OCI-LY7 (cell line): ENCODE measurements at regions not wholly inside any gene's neighbourhood (a gene's known extent, or its start where the extent isn't known, plus 50 kb on each side); places are given as distances from the start of the nearest gene placed in this dataset.

Experiments
- BruUV-seq: library from RNA; stranded (reverse); fragments of 400-500 nt; replicated peaks from 2 replicates; lab custom pipeline; 2021; lab: Mats Ljungman, UMichigan
- CTCF ChIA-PET: fragments of 300-600 bp; sonication (Branson Sonifier 250); formaldehyde crosslinking; loops from one replicate; lab custom pipeline; 2022; ENCODE audit warnings: antibody characterized with exemption; ENCODE audit not compliant: unreplicated experiment; lab: Charles Lee
- POLR2A ChIA-PET: fragments of 300-600 bp; sonication (Branson Sonifier 250); formaldehyde crosslinking; loops from one replicate; lab custom pipeline; 2022; ENCODE audit warnings: antibody characterized with exemption; lab: Charles Lee
- DNase-seq: peaks from one replicate; pipeline ENCODE4 v3.0.0-alpha.2; 2015; ENCODE audit warnings: low spot score
- H2AFZ ChIP-seq: fragments of 200-600 bp; sonication (generic), shearing (Covaris generic); 2 replicates; pipeline ENCODE4 v1.6.1; 2014; ENCODE audit warnings: mild to moderate bottlenecking, antibody characterized with exemption, low read length, moderate library complexity
- H3K27ac ChIP-seq: fragments of 200-600 bp; sonication (generic); 2 replicates; pipeline ENCODE4 v1.5.1; 2014; ENCODE audit warnings: mixed run types, low read depth, mild to moderate bottlenecking, moderate library complexity, low read length, inconsistent platforms; ENCODE audit not compliant: poor library complexity, severe bottlenecking
- H3K36me3 ChIP-seq: fragments of 200-600 bp; sonication (generic); 2 replicates; pipeline ENCODE4 v1.6.1; 2014; ENCODE audit warnings: mild to moderate bottlenecking, antibody characterized with exemption, low read length, moderate library complexity, mixed read lengths; ENCODE audit not compliant: insufficient read depth
- H3K4me1 ChIP-seq: fragments of 200-600 bp; sonication (generic); 2 replicates; pipeline ENCODE4 v1.5.1; 2014; ENCODE audit warnings: mild to moderate bottlenecking, low read length; ENCODE audit not compliant: insufficient read depth, poor library complexity, severe bottlenecking
- H3K4me2 ChIP-seq: fragments of 200-600 bp; sonication (generic); 2 replicates; pipeline ENCODE4 v1.6.1; 2014; ENCODE audit warnings: mild to moderate bottlenecking, low read length
- H3K4me3 ChIP-seq: fragments of 200-600 bp; sonication (generic); 2 replicates; pipeline ENCODE4 v1.5.1; 2014; ENCODE audit warnings: mild to moderate bottlenecking, low read depth, low read length; ENCODE audit not compliant: poor library complexity, severe bottlenecking
- H3K79me2 ChIP-seq: fragments of 200-600 bp; sonication (generic); 2 replicates; pipeline ENCODE4 v1.6.1; 2016; ENCODE audit warnings: low read depth, mild to moderate bottlenecking, low read length, moderate library complexity, mixed read lengths; ENCODE audit not compliant: insufficient read depth
- H3K9me2 ChIP-seq: fragments of 200-600 bp; sonication (generic); 2 replicates; pipeline ENCODE4 v1.6.1; 2016; ENCODE audit warnings: mild to moderate bottlenecking, low read length, mixed read lengths; ENCODE audit not compliant: insufficient read depth
- H3K9me3 ChIP-seq: fragments of 200-600 bp; sonication (generic); 2 replicates; pipeline ENCODE4 v1.6.1; 2014; ENCODE audit warnings: mild to moderate bottlenecking, mixed run types, low read length, mixed read lengths
- H4K20me1 ChIP-seq: fragments of 200-600 bp; sonication (generic); 2 replicates; pipeline ENCODE4 v1.6.1; 2014; ENCODE audit warnings: mild to moderate bottlenecking, antibody characterized with exemption, low read length, moderate library complexity, mixed read lengths; ENCODE audit not compliant: insufficient read depth
- CTCF ChIP-seq: fragments of 200-600 bp; sonication (generic); conservative IDR thresholded peaks from 2 replicates; pipeline ENCODE4 v1.5.1; 2014; ENCODE audit warnings: mild to moderate bottlenecking, antibody characterized with exemption, low read length, moderate library complexity, mixed read lengths
- EZH2phosphoT487 ChIP-seq: fragments of 200-600 bp; sonication (generic); IDR thresholded peaks from 2 replicates; pipeline ENCODE4 v1.6.1; 2018; ENCODE audit warnings: low read depth, borderline replicate concordance, mild to moderate bottlenecking, mixed run types, antibody characterized with exemption, low read length, moderate library complexity, mixed read lengths
- intact Hi-C: fragments of 100-400 bp; cut with micrococcal nuclease; formaldehyde crosslinking; loops from one replicate; pipeline ENCODE4 v1.10.0; 2022; ENCODE audit not compliant: unreplicated experiment

- Histone ChIP-seq H3K27ac (no peak overlapping the region), H3K4me3 (no peak overlapping the region), H2AFZ (no peak overlapping the region), H3K4me1 (no peaks in the 10 kb centered on the region), H3K9me2 (no peaks in the 10 kb centered on the region), H3K9me3 (no peaks in the 10 kb centered on the region), H3K36me3 (no peaks in the 10 kb centered on the region), H3K79me2 (no peaks in the 10 kb centered on the region), H4K20me1 (no peaks in the 10 kb centered on the region), H3K4me2 (no peak overlapping the region)
- no peak for DNase-seq
- intact Hi-C loops, result no loop called here
- BruUV-seq, result no TSS peak
- no peak for TF ChIP-seq CTCF
- TF ChIP-seq EZH2phosphoT487, result no peak
- ChIA-PET CTCF (no interaction called here), POLR2A (no interaction called here)
Measured at GRCh38 chr10:56068473-56069263, 292.4 kb downstream of the ZWINT start.

- CTCF ChIA-PET, result no interaction called here
- DNase-seq, result no peak
- H3K79me2 ChIP-seq, result no peaks in the 10 kb centered on the region
- no peaks in the 10 kb centered on the region for H4K20me1 ChIP-seq
- H3K4me2 ChIP-seq, result no peak overlapping the region
- POLR2A ChIA-PET, result no interaction called here
- no peak overlapping the region for H2AFZ ChIP-seq
- TF ChIP-seq CTCF (no peak), EZH2phosphoT487 (no peak)
- H3K4me1 ChIP-seq, result no peaks in the 10 kb centered on the region
- no TSS peak for BruUV-seq
- H3K4me3 ChIP-seq, result no peak overlapping the region
- H3K36me3 ChIP-seq, result no peaks in the 10 kb centered on the region
- H3K9me3 ChIP-seq, result no peaks in the 10 kb centered on the region
- intact Hi-C loops, result no loop called here
- no peak overlapping the region for H3K27ac ChIP-seq
- H3K9me2 ChIP-seq, result no peaks in the 10 kb centered on the region
Measured at GRCh38 chr10:56068040-56068439, 293.0 kb downstream of the ZWINT start.

- Histone ChIP-seq H4K20me1 (no peaks in the 10 kb centered on the region), H3K9me2 (no peaks in the 10 kb centered on the region), H3K9me3 (no peaks in the 10 kb centered on the region), H3K27ac (no peak overlapping the region), H3K4me3 (no peak overlapping the region), H3K36me3 (no peaks in the 10 kb centered on the region), H3K4me2 (no peak overlapping the region), H3K79me2 (no peaks in the 10 kb centered on the region), H3K4me1 (no peaks in the 10 kb centered on the region), H2AFZ (no peak overlapping the region)
- intact Hi-C loops, result no loop called here
- TF ChIP-seq EZH2phosphoT487 (no peak), CTCF (no peak)
- POLR2A ChIA-PET, result no interaction called here
- DNase-seq, result no peak
- no TSS peak for BruUV-seq
- CTCF ChIA-PET, result no interaction called here
Measured at GRCh38 chr10:56063642-56064041, 297.4 kb downstream of the ZWINT start.
